Ishikawa (cell line): ENCODE measurements at regions not wholly inside any gene's neighbourhood (a gene's known extent, or its start where the extent isn't known, plus 50 kb on each side); places are given as distances from the start of the nearest gene placed in this dataset.

Experiments used
- CEBPB ChIP-seq: IDR thresholded peaks from 2 replicates; pipeline ENCODE4 v1.6.1; 2012
- CREB1 ChIP-seq: IDR thresholded peaks from 2 replicates; pipeline ENCODE4 v1.6.1; 2012; ENCODE audit warnings: low read depth
- EGR1 ChIP-seq: IDR thresholded peaks from 2 replicates; pipeline ENCODE4 v1.6.1; 2012
- EP300 ChIP-seq: IDR thresholded peaks from 2 replicates; pipeline ENCODE4 v1.6.1; 2012; ENCODE audit warnings: borderline replicate concordance
- NFIC ChIP-seq: IDR thresholded peaks from 2 replicates; pipeline ENCODE4 v1.6.1; 2012
- TAF1 ChIP-seq: IDR thresholded peaks from 2 replicates; pipeline ENCODE4 v1.6.1; 2012; ENCODE audit warnings: low read depth, mild to moderate bottlenecking
- TCF12 ChIP-seq: IDR thresholded peaks from 2 replicates; pipeline ENCODE4 v1.6.1; 2012; ENCODE audit warnings: low read depth
- TEAD4 ChIP-seq: IDR thresholded peaks from 2 replicates; pipeline ENCODE4 v1.6.1; 2012
- ZBTB7A ChIP-seq: IDR thresholded peaks from 2 replicates; pipeline ENCODE4 v1.6.1; 2012; ENCODE audit warnings: low read depth
- TF ChIP-seq, protein P1 (sequence below): IDR thresholded peaks from 2 replicates; pipeline ENCODE4 v1.6.1; 2012; ENCODE audit warnings: low read depth, mild to moderate bottlenecking

DNA sequence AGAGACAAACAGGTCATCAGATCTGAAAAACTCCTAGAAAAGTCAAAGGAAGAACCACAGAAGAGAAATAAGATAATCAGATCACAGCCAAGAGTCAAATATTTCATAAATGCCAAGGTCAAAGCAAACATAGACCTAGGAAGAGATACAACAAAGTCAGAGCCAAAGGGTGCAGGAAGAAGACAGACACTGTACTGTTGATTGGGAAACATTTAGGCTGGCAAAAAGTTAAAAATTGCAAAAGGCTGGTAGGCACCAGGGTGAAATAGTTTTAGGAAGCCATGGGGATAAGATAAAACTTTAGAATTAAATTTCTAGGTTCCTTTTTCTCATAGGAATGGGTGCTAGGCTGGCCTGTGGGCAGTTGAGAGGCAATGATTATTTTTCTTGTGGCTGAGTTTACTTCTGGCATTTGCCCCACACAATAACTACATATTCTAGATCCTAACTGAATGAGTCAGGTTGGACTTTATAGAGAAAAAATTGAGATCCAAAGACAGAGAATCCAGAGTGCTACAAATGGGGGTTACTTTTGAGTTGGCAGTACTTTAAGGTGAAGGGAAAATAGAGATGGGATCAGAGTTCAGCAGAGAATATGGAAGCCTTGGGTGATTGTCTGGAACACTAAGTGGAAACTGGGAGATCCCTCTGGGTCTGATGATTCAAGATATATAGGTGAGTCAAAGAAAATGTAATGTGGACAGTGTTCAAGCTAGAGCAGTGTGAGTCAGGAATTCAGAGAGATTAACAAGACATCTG lies 215.5 kb downstream of the C12orf50 start:
- TF ChIP-seq NFIC (no peak), EP300 (no peak), EGR1 (no peak), TAF1 (no peak), TCF12 (no peak), CREB1 (no peak), CEBPB (no peak), TEAD4 (no peak), ZBTB7A (no peak)
- TF ChIP-seq, protein P1, sequence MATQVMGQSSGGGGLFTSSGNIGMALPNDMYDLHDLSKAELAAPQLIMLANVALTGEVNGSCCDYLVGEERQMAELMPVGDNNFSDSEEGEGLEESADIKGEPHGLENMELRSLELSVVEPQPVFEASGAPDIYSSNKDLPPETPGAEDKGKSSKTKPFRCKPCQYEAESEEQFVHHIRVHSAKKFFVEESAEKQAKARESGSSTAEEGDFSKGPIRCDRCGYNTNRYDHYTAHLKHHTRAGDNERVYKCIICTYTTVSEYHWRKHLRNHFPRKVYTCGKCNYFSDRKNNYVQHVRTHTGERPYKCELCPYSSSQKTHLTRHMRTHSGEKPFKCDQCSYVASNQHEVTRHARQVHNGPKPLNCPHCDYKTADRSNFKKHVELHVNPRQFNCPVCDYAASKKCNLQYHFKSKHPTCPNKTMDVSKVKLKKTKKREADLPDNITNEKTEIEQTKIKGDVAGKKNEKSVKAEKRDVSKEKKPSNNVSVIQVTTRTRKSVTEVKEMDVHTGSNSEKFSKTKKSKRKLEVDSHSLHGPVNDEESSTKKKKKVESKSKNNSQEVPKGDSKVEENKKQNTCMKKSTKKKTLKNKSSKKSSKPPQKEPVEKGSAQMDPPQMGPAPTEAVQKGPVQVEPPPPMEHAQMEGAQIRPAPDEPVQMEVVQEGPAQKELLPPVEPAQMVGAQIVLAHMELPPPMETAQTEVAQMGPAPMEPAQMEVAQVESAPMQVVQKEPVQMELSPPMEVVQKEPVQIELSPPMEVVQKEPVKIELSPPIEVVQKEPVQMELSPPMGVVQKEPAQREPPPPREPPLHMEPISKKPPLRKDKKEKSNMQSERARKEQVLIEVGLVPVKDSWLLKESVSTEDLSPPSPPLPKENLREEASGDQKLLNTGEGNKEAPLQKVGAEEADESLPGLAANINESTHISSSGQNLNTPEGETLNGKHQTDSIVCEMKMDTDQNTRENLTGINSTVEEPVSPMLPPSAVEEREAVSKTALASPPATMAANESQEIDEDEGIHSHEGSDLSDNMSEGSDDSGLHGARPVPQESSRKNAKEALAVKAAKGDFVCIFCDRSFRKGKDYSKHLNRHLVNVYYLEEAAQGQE: no peak
